GM21786 (cell line): ENCODE measurements at regions not wholly inside any gene's neighbourhood (a gene's known extent, or its start where the extent isn't known, plus 50 kb on each side); places are given as distances from the start of the nearest gene placed in this dataset.

ENCODE experiments used
- ATAC-seq: cut with Tn5 transposase; IDR thresholded peaks from one replicate; pipeline ENCODE4 v1.9.1; 2021; ENCODE audit not compliant: unreplicated experiment

DNA sequence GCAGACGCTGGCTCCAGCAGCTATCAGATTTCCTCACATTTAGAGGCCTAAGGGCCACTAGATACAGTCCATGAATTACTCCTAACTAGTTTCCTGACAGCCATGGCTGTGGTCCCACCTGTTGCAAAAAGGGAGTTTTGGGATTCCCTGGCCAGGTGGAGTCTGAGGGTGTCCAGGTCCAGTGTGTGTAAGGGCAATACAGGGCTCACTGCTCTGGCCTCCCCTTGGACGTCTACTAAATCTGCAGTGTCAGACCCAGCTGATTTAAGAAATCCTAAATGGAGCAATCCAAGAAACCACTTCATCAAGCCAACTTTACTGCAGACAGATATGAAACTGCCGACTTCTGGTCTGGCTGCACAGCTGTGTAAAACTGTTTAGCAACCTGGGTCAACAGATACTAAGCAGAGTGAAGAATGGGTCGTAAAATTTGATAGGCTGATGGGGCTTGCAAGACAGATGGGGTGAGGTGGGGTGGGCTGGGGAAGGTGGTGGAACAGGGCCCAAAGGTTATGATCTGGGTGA, 116.4 kb downstream of the GADD45G start:
- no peak for ATAC-seq

DNA sequence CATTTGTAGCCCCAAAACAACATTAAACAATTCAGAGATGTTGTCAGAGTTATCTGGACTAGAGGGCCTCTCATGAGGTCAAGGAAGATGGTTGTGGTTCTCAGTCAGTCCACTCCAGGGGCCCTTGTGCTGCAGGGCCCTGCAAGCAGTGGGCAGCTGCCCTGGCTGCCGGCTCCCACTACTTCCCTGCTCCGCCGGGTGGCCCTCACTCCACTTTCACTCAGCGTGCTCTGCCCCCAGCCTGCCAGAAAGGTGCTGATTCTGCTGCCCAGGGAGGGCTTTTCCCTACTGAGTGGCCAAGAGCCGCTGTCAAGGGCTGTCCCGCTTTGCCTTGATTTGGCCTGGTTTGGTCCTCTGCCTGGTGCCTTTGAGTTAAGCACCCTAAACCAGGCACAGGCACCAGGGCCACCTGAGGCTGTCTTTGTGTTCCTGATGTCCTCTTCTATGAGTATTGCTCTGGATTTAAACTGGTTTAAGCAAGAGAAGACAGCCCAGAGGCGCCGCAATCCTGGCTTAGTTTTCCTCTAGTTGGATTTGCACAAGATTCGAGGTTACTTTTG, 117.2 kb downstream of the GADD45G start:
- no peak for ATAC-seq

DNA sequence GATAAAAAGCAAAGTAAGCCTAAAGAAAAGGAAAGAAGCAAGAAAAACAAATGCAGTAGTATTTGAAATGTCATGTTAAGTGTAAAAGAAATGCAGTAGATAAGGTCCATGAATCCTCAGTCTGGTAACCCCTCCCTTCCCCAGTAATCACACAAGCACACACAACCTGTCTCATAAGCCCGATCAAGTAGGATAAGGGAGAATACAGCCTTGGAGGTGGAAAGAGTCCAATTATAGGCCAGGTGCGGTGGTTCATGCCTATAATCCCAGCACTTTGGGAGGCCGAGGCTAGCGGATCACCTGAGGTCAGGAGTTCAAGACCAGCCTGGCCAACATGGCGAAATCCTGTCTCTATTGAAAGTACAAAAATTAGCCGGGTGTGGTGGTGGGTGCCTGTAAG, 117.9 kb downstream of the GADD45G start:
- ATAC-seq, result no peak

DNA sequence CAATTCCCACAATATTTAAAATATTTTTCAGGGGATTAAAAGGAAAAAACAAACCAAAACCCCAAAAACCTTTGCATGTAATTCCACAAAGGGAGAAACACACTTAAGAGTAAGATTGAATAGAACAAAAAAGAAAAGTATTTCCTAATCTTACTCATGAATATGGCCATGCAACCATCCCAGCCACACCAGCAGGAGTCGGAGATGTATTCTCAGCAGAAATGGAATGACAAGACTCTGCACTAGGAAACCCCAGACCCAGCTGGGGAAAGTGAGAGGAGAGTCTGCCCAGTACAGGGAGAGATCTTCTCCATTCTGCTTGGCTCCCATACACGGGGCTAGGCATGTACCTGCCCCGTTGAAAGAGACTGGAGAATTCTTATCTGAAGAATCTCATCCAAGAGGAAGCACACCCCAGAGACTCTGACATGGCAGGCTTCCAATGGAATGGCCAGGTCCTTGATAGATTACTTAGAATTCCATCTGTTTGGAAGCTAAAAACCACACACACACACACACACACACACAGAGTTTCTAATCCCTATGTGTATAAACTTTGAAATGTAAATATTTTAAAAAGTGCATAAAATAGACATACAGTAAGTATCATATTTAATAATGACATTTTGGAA, 118.8 kb downstream of the GADD45G start:
- no peak for ATAC-seq

DNA sequence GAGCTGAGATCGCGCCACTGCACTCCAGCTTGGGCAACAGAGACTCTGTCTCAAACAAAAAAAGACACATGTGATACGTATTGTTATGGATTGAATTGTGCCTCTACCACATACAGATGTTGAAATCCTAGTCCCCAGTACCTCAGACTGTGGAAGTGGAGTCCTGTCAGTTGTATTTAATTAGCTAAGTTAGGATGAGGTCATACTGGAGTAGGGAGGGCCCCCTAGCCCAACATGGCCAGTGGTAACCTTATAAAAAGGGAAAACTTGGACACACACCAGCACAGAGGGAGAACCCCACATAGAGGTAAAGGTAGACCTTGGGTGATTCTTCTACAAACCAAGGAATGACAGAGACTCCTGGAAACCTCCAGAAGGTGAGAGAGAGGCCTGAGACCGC, 119.8 kb downstream of the GADD45G start:
- ATAC-seq, result no peak

DNA sequence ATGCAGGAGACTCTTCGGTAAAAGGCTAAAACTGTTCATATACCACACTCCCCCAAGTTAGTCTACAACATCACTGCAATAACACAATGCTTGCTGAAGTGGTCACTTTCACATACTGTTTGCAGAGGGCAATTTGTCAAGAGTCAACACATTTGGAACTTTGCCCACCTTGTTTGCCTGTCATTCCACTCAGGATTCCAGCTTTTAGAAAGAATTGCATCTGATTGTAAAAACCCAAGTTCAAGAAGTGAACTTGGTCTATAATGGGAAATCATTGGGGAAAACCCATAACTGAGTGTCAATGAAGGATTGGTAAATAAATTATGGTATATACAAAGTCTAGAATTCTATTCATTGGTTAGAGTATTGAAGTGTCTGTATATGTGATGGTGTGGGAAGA, 120.5 kb downstream of the GADD45G start:
- ATAC-seq, result no peak

DNA sequence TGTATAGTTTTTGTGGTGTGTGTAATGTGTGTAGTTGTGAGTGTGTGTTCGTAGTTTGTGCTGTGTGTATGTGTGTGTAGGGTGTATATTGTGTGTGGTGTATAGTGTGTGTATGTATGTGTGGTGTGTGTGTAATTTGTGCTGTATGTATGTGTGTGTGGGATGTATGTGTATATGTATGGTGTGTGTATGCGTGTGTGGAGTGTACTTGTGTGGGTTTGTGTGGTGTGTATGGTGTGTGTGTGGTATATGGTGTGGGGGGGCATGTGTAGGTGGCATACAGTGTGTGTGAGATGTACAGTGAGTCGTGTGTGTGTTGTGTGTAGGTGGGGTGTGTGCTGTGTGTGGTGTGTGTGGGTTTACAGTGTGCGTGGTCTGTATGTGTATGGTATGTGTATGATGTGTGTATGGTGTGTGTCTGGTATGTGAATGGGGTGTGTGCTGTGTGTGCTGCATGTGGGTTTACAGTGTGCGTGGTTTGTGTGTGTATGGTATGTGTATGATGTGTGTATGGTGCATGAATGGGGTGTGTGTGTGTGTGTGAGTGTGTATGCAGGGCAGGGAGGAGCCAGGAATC, 125.2 kb downstream of the GADD45G start:
- ATAC-seq, result no peak

DNA sequence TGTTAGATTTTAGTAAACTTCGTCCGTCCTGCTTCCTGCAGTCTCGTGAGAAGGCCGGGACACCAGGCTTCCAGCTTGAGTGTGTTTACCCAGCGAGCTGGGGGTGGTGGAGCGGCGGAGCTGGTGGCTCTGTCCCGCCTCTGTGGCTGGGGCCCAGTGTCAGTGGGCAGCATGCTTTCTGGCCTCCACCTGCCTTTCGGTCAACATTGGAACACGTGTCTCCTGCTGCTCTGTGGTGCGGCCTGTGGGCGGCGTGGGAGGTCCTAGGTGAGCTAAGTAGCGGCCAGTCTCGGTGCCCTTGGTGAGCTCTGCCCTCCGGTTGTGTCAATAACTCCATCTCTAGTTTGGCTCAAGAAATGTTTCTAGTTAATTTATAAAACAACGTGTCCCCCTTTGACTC, 125.9 kb downstream of the GADD45G start:
- ATAC-seq, result no peak

DNA sequence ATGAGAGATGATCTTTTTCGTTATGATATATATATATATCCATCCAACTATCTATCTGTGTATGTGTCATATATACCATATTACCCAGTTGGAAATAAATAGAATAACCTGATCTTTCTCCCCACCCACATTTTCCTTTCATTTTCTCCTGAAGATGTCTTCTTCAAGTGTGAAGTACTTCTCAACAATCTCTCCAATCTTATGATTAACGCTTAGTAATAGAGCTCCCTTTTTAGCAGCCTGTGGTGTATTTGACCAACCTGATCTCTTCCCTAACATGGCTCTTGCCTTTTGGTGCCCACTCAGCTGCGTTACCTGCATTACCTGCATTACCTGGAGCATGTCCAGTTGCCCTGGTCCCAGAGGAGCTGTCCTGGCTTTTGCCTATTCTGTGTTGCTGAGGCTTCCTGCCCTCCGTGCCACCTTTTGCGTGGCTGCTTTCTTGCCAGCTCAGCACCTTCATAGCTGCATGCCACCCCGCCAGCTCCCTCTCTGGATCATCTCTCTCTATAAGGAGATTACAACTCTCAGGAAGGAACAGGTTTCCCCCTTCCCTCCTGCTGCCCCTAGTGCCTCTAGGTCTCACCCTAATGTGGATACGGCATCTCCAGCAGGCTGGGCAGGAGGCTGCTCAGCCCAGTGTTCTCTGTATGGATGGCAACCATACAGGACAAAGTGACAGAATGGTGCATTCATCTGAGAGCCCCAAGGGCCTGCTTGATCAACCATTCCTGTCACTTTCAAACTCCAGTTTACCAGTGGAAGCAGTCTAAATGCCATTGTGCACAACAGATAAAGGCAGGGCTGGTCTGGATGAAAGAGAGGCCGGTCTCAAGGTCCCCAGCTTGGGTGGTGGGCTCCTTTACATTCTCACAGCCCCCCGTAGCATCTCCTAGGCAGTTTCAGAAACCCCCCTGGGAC, 126.7 kb downstream of the GADD45G start:
- no peak for ATAC-seq

DNA sequence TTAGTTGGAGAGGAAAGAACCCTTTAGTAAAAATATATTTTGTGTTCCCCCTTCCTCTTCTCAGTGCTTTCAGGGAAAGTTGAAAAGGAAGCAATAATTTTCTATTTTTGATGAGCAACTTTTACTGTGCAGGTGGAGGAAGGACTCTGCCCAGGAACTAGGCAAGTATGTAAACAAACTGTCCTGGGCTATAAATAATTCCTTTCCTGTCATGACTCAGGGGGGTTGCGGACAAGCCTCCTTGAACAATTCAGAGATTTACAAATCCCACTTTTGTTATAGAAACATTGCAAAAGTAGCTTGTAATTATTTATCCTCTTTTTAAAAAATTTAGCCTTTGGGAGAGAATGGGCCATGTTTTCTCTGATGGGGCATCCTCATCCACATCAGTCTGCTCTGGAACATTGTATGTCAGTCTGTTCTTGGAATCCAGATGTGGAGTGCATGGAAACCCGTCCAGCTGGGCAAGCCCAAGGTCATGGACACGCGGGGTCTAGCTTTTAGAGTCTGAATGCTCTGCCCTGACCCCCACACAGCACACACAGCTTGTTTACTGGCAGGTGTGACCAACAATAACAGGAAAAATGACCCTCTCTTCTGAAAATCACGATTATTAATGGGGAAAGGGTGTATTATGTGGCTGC, 127.6 kb downstream of the GADD45G start:
- ATAC-seq, result no peak

DNA sequence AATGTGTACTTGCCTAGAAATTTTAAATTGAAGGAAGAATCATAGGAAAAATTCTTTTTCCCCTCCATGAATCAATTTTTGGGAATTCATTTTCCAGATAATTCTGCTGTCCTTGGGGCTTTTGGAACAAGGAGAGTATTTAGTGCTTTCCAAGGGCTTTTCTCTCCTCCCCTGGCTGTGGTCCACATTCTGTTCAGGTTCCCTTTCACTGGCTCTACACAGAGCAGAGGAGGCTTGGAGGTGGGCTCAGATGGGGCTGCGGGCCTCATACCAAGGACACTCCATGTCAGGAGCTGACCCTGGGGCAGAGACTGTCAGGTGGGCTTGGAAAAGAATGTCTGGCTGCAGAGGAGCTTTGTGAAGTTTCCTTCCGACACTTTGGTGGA, 128.1 kb downstream of the GADD45G start:
- ATAC-seq, result no peak

DNA sequence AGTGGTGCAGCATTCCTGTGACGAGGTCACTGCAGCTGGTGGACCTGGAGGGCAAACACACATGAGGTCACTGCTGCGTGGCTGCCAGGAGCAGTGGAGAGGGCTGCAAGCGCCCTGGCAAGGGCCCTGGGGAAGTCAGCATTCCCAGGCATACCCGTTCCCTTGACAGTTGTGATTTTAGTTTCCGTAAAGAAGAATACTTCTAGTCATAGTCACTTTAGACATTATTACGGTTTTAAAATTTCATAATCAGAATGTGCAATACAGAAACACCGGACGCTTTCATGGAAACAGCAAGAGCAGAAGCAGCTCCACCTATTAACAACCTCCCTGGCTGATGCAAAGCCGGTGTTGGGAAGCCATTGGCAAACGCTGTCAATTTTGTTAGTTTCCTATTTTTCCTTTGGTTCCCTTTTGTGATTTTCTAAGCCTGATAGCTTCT, 129.8 kb downstream of the GADD45G start:
- no peak for ATAC-seq

DNA sequence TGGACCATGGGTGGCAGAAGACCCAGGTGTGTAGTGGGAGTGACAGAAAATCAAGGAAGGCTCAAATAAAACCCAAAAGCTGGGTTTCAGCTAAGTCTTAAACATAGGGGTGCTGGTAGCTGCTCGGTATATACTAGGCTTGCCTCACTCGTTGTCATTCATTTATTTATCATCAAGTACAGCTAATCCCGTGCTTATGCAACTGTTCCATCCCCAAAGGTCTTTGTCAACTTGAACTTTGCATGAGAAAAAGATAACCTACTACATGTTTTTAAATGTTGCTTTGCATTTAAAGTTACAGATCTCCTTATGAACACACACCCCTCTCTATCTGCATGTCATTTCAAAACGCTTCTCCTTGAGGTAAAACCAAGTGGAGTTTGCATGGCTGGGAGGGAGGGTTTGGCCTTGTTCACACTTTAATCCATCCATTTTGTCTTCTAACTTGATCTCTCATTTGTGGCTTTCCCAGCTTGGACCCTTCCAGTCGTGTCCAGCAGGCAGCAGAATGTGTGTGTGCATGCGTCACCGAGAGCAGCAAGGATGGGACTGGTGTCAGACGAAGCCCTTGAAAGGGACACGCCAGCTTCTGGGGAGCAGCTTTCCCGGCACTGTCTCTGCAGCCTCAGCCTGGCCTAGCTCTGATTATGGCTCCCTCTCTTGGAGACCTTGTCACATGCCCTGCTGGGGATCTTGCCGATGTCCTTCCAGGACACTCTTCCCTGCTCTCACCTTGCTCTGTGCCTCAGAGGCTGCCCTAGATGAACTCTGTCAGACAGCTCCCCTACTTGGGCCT, 133.5 kb downstream of the GADD45G start:
- ATAC-seq, result no peak

DNA sequence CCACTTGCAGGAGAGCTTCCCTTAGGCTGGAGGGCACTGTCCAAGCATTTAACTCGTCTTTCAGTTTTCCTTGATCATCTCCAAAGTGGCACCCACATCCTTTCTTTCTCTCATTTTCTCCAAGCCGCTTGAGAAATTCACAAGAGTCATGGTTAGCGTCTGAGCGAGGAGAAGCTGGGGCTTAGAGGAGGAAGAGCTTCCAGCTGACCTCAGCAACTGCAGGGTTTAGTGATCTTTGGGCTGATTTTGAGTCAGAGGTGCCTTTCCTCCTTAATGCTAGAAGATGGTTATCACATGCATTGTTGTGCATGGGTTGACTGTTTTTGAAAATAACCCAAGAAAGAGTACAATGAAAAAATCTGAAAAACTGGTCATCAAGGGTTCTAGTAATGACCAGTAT, 134.7 kb downstream of the GADD45G start:
- ATAC-seq, result no peak

DNA sequence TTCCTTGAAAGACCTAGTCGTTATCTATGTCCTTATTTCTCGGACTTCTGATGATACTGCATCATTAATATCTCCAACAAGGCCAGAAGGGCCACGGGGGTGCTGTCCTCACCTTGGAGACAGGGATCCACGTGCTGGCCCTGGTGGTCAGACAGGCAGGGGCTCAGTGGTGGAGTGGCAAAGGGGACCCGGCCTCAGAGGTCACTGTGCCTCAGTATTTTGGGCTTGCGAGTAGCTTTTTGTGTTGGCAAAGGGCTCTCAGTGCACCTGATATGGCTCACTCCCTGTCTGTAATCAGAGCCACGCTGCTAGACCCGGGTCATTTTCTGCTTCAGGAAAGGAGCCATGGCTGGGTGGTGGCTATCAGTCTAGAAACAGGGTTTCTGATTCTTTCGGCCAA, 135.1 kb downstream of the GADD45G start:
- ATAC-seq, result no peak

DNA sequence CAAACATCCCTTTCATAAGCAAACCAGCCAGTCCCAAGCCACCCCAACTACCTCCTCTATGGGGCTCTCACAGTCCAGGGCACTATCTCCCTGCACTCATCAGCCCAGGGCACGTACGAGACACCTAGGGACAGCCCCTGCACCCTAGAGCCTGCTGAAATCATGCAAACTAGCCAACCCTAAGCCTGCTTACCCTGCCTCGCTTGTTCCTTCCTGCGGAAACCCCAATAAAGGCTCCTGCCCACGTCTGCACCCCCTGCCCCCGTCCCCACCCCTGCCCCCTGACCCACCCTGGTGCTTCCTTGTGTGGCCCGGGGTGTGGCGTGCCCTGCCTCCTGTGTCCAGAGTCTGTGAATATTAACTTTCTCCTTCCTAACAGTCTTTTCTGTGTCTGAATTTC, 135.9 kb downstream of the GADD45G start:
- ATAC-seq, result peak; percentile 68

DNA sequence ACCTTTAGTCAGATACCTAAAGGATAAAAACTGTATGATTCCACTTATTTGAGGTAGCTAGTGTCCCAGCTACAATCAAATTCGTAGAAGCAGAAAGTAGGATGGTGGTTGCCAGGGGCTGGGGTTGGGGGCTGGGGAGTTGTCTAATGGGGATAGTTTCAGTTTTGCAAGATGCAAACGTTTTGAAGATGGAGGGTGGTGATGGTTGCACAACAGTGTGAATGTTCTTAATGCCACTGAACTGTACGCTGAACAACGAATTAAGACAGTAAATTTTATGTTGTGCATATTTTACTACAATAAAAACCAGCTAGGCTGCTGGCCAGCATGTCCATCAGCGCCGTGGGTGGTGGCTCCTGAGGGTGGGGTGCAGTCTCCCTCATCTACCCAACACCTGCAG, 137.8 kb downstream of the GADD45G start:
- ATAC-seq, result no peak

DNA sequence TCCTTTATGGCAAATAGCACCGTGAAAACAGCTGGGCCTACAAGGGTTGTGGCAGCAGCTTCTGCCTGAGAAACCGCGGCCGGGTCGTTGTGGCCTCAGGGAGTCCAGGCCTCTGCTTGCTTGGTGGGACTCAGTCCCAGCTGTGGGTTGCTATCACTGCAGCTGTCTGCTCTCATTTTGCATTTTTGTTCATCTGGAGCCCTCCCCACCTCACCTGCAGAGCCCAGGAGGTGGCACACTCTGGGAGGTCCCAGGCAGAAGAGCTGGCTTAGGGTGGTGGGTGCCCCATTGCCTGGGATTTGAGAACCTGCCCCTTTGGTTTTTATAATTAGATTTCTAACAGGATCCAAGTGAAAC, 138.4 kb downstream of the GADD45G start:
- peak; percentile 41 for ATAC-seq

DNA sequence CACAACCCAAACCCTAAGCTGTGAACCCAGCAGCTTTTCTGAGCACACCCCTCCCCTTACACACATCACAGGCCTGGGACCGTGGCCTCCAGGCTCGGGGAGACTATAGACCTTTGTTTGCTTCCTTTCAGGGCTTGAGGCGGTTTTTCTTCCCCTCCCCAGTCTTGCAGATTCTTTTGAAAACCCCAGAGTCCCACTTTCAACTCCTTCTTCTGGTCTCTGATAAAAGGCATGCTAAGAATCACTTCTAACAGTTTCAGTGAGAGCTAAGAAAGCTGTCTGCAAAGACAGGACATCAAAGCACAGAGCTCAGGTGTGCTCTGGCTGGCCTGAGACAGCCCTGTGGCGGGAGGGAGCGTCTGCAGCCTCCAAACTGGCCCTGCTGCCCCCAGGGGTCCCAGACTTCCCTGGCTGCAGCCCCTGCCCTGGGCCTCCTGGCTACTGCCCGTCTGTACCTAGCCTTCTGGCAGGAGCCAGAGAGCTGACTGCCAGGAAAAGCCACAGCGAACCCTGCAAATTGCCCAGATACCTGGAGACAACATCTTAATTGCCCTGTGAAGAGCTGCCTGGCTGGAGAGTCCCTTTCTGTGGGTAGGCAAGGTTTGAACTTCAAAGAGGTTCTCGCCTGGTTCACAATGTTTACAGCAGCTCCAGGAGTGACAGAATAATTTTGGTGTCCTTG, 138.9 kb downstream of the GADD45G start:
- peak; percentile 59 for ATAC-seq

DNA sequence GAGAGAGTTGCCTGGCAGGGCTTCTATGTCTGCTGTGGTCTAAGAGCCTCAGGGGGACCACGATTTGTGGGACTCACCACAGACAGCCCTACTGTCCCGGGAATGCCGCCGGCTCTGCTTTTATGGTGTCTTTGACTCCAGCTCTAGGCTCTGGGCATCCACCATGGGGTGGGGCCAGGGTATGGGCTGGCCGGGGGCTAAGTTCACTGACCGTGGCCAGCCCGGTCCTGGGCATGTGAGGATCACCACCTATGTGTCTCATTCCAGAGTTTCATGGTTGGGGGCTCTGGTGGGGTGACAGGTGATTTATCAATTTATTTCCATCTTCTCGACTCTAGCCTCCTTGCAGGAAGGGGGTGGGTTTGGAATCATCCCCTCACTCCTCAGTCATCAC, 139.4 kb downstream of the GADD45G start:
- no peak for ATAC-seq
